ENCODE measurements at regions not wholly inside any gene's neighbourhood (a gene's known extent, or its start where the extent isn't known, plus 50 kb on each side); places are given as distances from the start of the nearest gene placed in this dataset.

DNA sequence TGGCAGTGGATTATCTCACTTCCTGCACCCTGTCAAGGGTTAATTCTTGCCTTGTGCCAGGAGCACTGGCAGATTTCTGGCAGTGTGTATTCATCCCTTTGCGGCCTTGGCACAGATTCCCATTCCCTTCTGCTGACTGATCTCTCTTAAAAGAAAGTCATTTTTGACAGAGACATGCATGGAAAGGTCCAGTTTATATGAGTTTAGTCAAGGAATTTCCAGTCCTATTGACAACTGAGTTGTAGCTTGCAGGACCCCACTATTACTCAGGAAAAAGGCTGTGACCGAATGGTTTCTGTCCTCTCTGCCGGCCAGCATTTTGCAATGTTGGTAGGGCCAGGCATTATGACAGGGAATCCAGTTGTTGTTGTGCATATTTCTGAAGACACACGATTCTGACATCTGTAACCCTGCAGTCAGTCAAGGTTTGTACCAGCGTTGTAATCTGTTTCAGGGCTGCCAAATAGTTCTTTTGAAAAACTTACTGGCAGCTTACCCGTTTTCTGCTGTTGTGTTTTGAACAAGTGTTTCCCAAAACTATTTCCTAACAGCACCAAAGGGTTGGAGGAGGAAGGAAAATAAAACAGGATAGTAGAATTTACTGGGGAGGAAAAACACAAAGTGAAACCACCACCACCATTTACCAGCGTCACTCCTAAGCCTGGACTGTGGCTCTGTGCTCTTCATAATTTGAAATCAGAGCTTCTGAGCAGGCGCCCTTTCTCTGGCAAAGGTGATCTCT, 243.4 kb upstream of the KLF4 start:
- no peak overlapping the region for H3K4me3 Mint-ChIP-seq
- H3K9me3 Mint-ChIP-seq: no peaks in the 10 kb centered on the region
- no peaks in the 10 kb centered on the region for H3K4me1 Mint-ChIP-seq

DNA sequence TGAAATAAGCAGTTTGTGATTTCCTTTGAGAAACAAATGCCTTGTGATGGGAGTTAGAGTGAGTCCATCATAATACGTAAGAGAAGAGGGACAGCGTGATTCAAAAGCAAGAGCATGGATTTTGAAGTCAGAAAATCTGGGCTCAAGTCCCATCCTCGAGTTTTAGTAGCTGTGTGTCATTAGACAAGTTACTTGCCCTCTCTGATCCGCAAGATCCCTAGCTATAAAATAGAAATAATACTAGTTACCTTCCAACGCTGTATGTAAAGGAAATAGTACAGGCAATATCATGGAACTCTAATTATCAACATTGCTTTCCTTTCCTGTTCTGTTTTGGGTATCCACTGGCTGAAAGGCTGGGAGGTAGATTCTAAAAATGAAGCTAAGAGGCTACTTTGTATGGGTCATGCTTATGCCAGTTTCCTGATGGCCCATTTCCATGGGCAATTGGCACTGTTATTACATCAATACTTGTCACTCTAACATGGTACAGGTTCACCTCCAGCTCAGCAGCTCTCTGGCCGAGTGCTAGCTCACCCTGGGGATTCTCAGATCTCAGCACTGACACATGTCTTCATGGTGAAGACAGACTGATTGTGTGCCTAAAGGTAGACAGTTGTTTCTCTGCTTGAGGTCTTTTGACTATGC, 241.7 kb upstream of the KLF4 start:
- Mint-ChIP-seq H3K9me3 (peaks cover 6% of the 10 kb centered on the region), H3K27ac (no peak overlapping the region), H3K4me3 (no peak overlapping the region), H3K27me3 (no peaks in the 10 kb centered on the region), H3K4me1 (no peaks in the 10 kb centered on the region), H3K36me3 (ENCODE audit: low read depth) (no peaks in the 10 kb centered on the region)
- ATAC-seq (replicated peaks): no peak

More for the DNA sequence above, 243.4 kb upstream of the KLF4 start:
- Mint-ChIP-seq H3K36me3 (ENCODE audit: low read depth) (no peaks in the 10 kb centered on the region), H3K27me3 (no peaks in the 10 kb centered on the region), H3K27ac (no peak overlapping the region)
- no peak for ATAC-seq (replicated peaks)

DNA sequence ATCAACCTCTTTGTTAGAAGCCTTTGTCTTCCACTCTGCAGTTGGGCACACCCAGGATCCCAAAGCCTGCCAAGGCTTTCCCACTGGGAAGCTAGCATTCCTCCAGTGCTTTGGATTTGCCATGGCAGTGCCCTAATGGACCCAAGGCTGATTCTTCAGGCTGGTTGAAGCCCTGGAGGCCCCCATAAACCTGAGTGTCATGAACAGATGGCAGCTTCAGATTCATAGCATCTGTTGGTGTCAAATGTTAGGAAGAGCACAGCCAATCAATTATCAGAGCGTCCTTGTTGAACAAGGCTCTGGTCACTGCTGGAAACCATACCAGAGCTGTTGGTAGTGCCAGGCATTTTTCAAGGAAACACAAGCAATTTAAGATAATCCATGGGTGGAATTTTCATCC, 241.1 kb upstream of the KLF4 start:
- no peak for ATAC-seq (replicated peaks)
- no peaks in the 10 kb centered on the region for H3K4me1 Mint-ChIP-seq
- peaks cover 6% of the 10 kb centered on the region for H3K9me3 Mint-ChIP-seq
- H3K27ac Mint-ChIP-seq: no peak overlapping the region
- H3K27me3 Mint-ChIP-seq: no peaks in the 10 kb centered on the region
- no peak overlapping the region for H3K4me3 Mint-ChIP-seq
- H3K36me3 Mint-ChIP-seq (ENCODE audit: low read depth): no peaks in the 10 kb centered on the region

DNA sequence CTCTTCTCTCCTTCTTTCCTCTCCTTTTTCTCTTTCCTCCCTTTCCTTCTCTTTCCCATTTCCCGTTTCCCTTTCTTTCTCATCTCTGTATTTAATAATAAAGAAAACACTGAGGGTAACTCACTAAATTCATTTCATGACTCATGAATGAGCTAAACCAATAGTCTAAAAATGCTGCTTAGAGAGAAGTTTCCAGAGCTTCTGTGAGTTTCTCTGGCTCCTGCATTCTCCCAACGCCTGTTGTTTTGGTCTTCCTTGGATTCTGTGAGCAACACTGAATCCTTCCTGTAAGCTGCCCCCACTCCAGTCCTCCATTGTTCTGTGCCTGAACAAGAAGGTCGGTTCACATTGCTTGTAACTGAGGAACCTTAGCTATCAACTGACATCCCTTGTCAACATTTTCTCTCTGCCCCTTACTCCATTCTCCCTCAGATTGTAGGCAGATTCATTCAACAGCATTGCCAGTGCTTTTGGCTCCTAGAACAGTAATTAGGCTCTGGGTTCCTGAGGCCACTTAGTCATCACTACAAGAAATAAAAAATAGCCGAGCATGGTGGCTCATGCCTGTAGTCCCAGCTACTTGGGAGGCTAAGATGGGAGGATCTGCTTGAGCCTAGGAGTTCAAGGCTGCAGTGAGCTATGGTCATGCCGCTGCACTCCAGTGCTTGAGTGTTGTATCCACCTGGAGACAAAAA, 237.7 kb upstream of the KLF4 start:
- Mint-ChIP-seq H3K36me3 (ENCODE audit: low read depth) (no peaks in the 10 kb centered on the region), H3K27me3 (no peaks in the 10 kb centered on the region), H3K9me3 (peaks cover 10% of the 10 kb centered on the region), H3K27ac (no peak overlapping the region), H3K4me3 (no peak overlapping the region), H3K4me1 (no peaks in the 10 kb centered on the region)
- no peak for ATAC-seq (replicated peaks)

GRCh38 chr9:107723015-107723414, 233.4 kb upstream of the KLF4 start:
- Mint-ChIP-seq H3K4me1 (no peaks in the 10 kb centered on the region), H3K9me3 (peaks cover 10% of the 10 kb centered on the region), H3K4me3 (no peak overlapping the region), H3K27ac (no peak overlapping the region), H3K36me3 (ENCODE audit: low read depth) (no peaks in the 10 kb centered on the region), H3K27me3 (no peaks in the 10 kb centered on the region)
- ATAC-seq (replicated peaks): no peak

DNA sequence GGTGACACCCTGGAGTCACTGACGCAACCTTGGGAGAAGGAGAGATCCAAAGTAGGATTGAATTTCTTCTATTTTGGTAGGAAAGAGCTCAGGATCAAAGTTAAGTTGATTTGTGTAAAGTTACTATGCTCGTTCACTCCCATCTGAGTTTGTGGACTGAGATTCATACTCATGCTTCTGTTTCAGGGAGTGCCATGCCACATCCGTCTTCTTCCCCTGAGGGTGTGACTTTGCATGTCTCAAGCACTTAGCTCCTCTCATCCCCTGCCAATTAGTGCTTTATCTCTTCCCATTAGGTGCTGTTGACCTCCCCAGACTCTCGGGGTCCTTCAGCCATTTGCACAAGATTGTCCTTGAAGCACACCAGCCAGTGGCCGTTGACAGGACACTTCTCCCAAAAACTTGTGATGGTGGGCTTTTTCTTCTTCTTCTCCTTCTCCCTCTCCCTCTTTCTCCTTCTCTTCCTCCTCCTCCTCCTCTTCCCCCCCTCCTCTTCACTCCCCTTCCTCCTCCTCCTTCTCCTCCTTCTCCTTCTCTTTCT, 232.2 kb upstream of the KLF4 start:
- H3K4me3 Mint-ChIP-seq: no peak overlapping the region
- no peak overlapping the region for H3K27ac Mint-ChIP-seq

DNA sequence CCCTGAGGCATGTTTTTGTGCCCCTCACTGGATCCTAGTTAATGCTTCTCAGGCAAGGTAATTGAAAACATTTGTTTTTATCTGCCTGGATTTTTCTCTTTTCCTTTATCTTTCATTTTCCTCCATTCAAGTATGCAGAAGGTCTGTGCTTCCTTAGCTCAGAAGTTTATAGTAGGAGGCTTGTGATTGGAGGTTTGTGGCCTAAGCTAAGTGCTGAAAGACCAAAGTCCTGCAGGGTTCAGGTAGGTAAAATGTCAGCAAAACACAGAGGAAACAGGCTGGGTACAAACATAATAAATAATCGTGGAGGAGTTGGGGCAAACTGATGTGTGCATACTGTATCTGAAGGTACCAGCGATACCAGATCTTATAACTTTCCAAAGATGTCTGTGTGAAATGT, 230.9 kb upstream of the KLF4 start:
- no peaks in the 10 kb centered on the region for H3K4me1 Mint-ChIP-seq
- H3K9me3 Mint-ChIP-seq: peaks cover 4% of the 10 kb centered on the region
- H3K27ac Mint-ChIP-seq: no peak overlapping the region
- H3K4me3 Mint-ChIP-seq: no peak overlapping the region
- no peaks in the 10 kb centered on the region for H3K27me3 Mint-ChIP-seq
- no peak for ATAC-seq (replicated peaks)
- no peaks in the 10 kb centered on the region for H3K36me3 Mint-ChIP-seq (ENCODE audit: low read depth)

More for the DNA sequence above, 232.2 kb upstream of the KLF4 start:
- no peak for ATAC-seq (replicated peaks)
- H3K9me3 Mint-ChIP-seq: peaks cover 4% of the 10 kb centered on the region
- no peaks in the 10 kb centered on the region for H3K36me3 Mint-ChIP-seq (ENCODE audit: low read depth)
- H3K4me1 Mint-ChIP-seq: no peaks in the 10 kb centered on the region
- H3K27me3 Mint-ChIP-seq: no peaks in the 10 kb centered on the region

DNA sequence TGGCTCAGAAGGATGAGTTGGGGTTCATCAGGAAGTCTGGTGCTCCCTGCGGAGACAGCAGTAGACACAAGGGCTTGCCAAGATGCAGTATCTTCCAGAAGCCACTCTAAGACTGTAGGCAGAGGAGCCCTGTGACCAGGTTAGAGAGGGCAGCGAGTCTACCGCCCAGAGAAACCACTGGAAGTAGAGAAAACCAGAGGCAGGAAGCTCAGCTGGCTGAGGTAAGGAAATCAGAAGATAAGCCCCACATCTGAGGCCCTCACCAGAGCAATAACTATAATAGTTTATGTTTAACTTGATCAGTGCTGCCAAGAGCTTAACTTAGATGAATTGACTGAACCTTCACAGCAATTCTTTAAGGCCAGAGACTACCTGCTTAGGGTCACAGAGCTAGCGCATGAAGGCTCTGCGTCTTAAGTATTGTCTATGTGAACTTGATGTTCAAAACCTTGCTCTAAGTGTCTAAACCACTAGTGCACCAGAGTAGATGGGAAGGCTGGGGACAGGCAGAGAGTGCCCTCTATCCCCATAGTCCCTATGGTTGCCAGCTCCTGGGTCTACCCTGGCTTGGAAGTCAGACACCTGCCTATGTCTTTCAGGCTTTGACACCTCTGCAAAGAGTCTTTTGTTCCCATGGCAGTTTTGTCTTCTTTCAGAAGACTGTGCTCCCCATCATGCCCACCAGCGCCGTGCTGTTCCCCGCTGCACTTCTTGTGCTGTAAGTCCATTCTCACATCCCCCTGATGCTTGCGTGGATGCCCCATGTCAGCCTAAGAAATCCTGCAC, 228.2 kb upstream of the KLF4 start:
- no peak for ATAC-seq (replicated peaks)
- Mint-ChIP-seq H3K4me1 (no peaks in the 10 kb centered on the region), H3K27me3 (no peaks in the 10 kb centered on the region), H3K36me3 (ENCODE audit: low read depth) (no peaks in the 10 kb centered on the region), H3K4me3 (no peak overlapping the region), H3K27ac (no peak overlapping the region), H3K9me3 (peaks cover 8% of the 10 kb centered on the region)

DNA sequence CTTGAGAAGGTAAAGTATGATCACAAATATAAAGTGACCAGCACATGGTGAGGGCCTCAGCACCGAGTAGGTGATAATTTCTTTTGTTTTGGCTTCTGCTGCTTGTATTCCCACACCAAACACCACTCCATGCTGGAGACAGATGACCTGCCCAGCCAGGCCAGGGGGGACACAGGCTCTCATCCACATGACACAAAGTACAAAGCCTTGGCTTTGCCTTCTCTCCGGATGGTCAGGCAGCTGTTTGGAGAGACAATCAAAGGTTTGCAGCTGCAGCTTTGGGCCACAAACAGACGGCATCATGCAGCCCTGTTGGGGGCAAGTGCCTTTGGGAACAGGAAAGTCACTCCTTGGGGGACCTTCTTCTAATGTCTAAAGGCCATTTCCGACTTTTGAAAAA, 226.2 kb upstream of the KLF4 start:
- peaks cover 4% of the 10 kb centered on the region for H3K9me3 Mint-ChIP-seq
- no peaks in the 10 kb centered on the region for H3K4me1 Mint-ChIP-seq
- no peak overlapping the region for H3K27ac Mint-ChIP-seq
- ATAC-seq (replicated peaks): no peak
- H3K4me3 Mint-ChIP-seq: no peak overlapping the region
- no peaks in the 10 kb centered on the region for H3K27me3 Mint-ChIP-seq
- no peaks in the 10 kb centered on the region for H3K36me3 Mint-ChIP-seq (ENCODE audit: low read depth)

- no peak overlapping the region for H3K27ac Mint-ChIP-seq
- H3K9me3 Mint-ChIP-seq: peaks cover 7% of the 10 kb centered on the region
- no peaks in the 10 kb centered on the region for H3K27me3 Mint-ChIP-seq
- no peaks in the 10 kb centered on the region for H3K4me1 Mint-ChIP-seq
- H3K4me3 Mint-ChIP-seq: no peak overlapping the region
- no peaks in the 10 kb centered on the region for H3K36me3 Mint-ChIP-seq (ENCODE audit: low read depth)
- no peak for ATAC-seq (replicated peaks)
Observed at GRCh38 chr9:107713470-107713869, 223.9 kb upstream of the KLF4 start.

DNA sequence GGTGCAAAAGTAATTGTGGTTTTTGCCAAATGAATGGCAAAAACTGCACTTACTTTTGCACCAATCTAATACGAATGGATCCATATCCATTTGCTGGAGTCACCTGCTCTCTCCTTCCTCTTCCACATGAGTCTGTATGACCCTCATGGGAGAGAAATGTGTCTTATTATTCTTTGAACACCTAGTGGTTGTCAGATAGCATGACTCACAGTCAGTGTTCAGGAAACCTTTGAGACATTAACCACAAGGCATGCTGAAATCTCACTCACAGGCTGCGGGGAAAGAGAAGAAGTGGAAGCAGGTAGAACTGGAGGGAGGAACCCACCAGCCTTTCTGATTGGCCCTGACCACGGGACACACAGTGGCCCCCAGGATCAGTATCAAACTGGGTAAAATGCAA, 222.8 kb upstream of the KLF4 start:
- Mint-ChIP-seq H3K4me1 (no peaks in the 10 kb centered on the region), H3K27ac (no peak overlapping the region), H3K4me3 (no peak overlapping the region), H3K27me3 (no peaks in the 10 kb centered on the region), H3K9me3 (peaks cover 7% of the 10 kb centered on the region), H3K36me3 (ENCODE audit: low read depth) (no peaks in the 10 kb centered on the region)
- no peak for ATAC-seq (replicated peaks)

DNA sequence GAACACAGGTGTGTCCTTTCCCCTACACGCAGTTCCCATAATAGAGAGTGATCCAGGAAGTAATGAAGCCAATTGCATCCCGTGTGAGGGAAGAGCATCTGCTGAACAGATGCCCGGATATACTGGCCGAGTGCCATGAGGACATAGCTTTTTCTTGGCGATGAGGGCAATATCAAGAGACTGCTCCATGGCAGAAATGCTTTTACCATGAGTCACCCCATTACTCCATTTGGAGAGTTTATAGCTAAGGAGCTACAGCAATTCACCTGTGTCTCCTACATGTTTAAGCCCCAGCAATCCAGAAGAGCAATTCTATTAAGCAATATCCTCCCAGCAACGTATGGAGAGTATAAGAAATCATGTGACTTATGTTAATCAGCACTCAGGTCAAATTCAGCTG, 222.0 kb upstream of the KLF4 start:
- Mint-ChIP-seq H3K4me1 (no peaks in the 10 kb centered on the region), H3K27ac (no peak overlapping the region), H3K4me3 (no peak overlapping the region), H3K27me3 (no peaks in the 10 kb centered on the region), H3K9me3 (peaks cover 7% of the 10 kb centered on the region), H3K36me3 (ENCODE audit: low read depth) (no peaks in the 10 kb centered on the region)
- no peak for ATAC-seq (replicated peaks)

DNA sequence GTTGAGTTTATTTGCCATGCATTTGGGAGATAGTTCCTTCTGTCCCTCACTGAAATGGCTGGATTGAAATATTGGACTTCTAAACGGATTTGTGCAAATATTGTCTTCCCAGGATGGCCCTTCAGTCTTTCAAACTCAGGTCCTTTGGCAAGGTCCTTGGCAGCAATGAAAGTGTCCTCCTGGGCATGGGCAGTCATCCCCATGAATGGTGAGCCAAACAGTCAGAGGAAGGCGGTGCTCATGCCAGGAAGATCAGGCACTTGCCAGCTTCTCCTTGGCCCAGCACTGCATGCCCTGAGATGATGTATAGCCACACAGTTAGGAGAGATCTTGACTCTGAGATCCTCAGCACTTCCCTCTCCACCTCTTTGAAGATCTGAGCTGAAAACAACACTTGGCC, 221.4 kb upstream of the KLF4 start:
- no peak overlapping the region for H3K4me3 Mint-ChIP-seq
- H3K9me3 Mint-ChIP-seq: peaks cover 7% of the 10 kb centered on the region
- no peaks in the 10 kb centered on the region for H3K4me1 Mint-ChIP-seq
- H3K27ac Mint-ChIP-seq: no peak overlapping the region
- no peak for ATAC-seq (replicated peaks)
- no peaks in the 10 kb centered on the region for H3K36me3 Mint-ChIP-seq (ENCODE audit: low read depth)
- no peaks in the 10 kb centered on the region for H3K27me3 Mint-ChIP-seq

DNA sequence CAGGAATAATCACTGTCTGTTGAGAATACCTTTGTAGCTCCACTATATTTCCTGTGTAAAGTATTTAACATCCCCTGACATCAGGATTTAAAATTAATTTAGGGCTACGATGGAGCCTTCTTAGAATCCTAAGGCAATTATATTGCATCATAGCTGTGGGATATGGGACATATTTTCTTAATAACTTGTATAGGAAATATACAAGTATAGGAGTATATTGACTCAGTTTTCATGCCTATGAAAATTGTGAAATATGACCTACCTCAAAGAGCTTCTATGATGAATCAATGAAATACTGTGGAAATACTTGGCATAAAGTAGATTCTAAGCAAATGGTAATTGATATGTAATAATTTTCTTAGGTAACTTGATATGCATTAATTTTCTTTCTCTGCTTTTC, 221.0 kb upstream of the KLF4 start:
- H3K4me3 Mint-ChIP-seq: no peak overlapping the region
- H3K27me3 Mint-ChIP-seq: no peaks in the 10 kb centered on the region
- peaks cover 7% of the 10 kb centered on the region for H3K9me3 Mint-ChIP-seq
- H3K36me3 Mint-ChIP-seq (ENCODE audit: low read depth): no peaks in the 10 kb centered on the region
- H3K27ac Mint-ChIP-seq: no peak overlapping the region
- no peaks in the 10 kb centered on the region for H3K4me1 Mint-ChIP-seq
- no peak for ATAC-seq (replicated peaks)
